ENCODE measurements at regions not wholly inside any gene's neighbourhood (a gene's known extent, or its start where the extent isn't known, plus 50 kb on each side); places are given as distances from the start of the nearest gene placed in this dataset.

GRCh38 chr1:219731771-219732170 is 118.9 kb upstream of the ZC3H11B start:
- no peaks in the 10 kb centered on the region for H3F3A ChIP-seq (ENCODE audit: insufficient read depth)
- no peaks in the 10 kb centered on the region for H4K20me1 ChIP-seq (ENCODE audit: low read depth, low read length)
- no peak overlapping the region for H2AFZ ChIP-seq (ENCODE audit: low read depth, low read length, severe bottlenecking)
- H3K4me2 ChIP-seq (ENCODE audit: low read depth, low read length, poor library complexity, severe bottlenecking) = no peak overlapping the region
- H3K9me2 ChIP-seq (replicated peaks; ENCODE audit: insufficient read depth, low read length) = no peaks in the 10 kb centered on the region
- no peak for TF ChIP-seq EZH2phosphoT487 (conservative IDR thresholded peaks at IDR 0.05; ENCODE audit: low read length)
- TF ChIP-seq CTCF (IDR thresholded peaks at IDR 0.05; ENCODE audit: insufficient read depth, low read length, poor library complexity, severe bottlenecking) = no peak
- H3K4me3 ChIP-seq (ENCODE audit: insufficient read depth, low read length, poor library complexity, severe bottlenecking) = no peak overlapping the region
- no peaks in the 10 kb centered on the region for H3K27me3 ChIP-seq (ENCODE audit: low read length)
- H3K27ac ChIP-seq (ENCODE audit: low read depth, low read length) = no peak overlapping the region
- H3K9ac ChIP-seq (ENCODE audit: low read length) = no peak overlapping the region
- H3K79me2 ChIP-seq (ENCODE audit: insufficient read depth, low read length) = no peaks in the 10 kb centered on the region
- no peaks in the 10 kb centered on the region for H3K36me3 ChIP-seq (ENCODE audit: low read length)
- H3K9me3 ChIP-seq (ENCODE audit: insufficient read depth, low read length) = no peaks in the 10 kb centered on the region

DNA sequence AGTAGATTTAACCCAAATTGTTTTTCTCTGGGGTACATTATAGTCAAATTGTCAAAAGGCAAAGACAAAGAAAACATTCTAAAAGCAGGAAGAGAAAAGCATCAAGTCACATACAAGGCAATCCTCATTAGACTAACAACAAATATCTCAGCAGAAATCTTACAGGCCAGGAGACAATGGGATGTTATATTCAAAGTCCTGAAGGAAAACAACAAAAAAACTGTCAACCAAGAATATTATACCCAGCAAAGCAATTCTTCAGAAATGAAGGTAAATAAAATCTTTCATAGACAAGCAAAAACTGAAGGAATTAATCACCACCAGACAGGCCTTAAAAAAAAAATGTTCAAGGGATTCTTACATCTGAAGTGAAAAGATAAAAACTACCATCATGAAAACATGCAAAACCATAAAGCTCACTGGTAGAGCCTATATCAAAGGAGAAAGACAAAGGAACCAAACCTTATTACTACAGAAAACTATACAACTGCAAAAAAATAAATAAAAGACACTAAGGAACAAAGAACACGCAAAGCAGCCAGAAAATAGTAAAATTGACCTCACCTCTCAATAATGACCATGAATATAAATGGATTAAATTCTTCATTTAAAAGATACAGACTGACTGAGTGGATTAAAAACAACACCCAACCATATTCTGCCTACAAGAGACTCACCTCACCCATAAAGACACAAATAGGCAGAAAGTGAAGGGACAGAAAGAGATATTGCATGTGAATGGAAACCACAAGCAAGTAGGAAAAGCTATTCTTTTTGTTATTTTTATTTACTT is 113.8 kb upstream of the ZC3H11B start:
- no peak overlapping the region for H2AFZ ChIP-seq (ENCODE audit: low read depth, low read length, severe bottlenecking)

DNA sequence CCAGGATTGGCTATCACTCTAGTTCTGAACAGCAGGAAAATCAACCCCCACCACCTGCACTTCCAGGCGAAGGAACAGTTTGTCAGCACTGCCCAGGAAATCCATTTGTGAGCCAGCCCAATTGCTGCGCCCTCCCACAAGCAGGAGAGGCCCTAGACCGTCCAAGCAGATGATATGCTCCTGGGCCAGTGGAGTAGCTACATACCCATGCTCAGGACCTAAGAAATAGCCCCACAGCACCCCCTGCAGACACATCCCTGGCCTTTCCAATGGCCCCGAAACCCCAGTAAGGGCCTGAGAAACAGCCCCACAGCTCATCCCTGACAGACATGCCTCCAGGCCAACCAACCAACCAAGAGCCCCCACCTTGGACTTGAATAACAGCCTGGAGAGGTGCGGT is 111.5 kb upstream of the ZC3H11B start:
- Histone ChIP-seq H3K79me2 (ENCODE audit: insufficient read depth, low read length) (no peaks in the 10 kb centered on the region), H3K27me3 (ENCODE audit: low read length) (no peaks in the 10 kb centered on the region), H3K4me3 (ENCODE audit: insufficient read depth, low read length, poor library complexity, severe bottlenecking) (no peak overlapping the region), H3K36me3 (ENCODE audit: low read length) (no peaks in the 10 kb centered on the region), H3K9me2 (replicated peaks; ENCODE audit: insufficient read depth, low read length) (no peaks in the 10 kb centered on the region), H4K20me1 (ENCODE audit: low read depth, low read length) (no peaks in the 10 kb centered on the region), H3F3A (ENCODE audit: insufficient read depth) (no peaks in the 10 kb centered on the region), H3K27ac (ENCODE audit: low read depth, low read length) (no peak overlapping the region), H3K9ac (ENCODE audit: low read length) (no peak overlapping the region), H3K4me2 (ENCODE audit: low read depth, low read length, poor library complexity, severe bottlenecking) (no peak overlapping the region), H3K9me3 (ENCODE audit: insufficient read depth, low read length) (no peaks in the 10 kb centered on the region), H2AFZ (ENCODE audit: low read depth, low read length, severe bottlenecking) (no peak overlapping the region)
- TF ChIP-seq EZH2phosphoT487 (conservative IDR thresholded peaks at IDR 0.05; ENCODE audit: low read length) (no peak), CTCF (IDR thresholded peaks at IDR 0.05; ENCODE audit: insufficient read depth, low read length, poor library complexity, severe bottlenecking) (no peak)

More for the DNA sequence above, 113.8 kb upstream of the ZC3H11B start:
- TF ChIP-seq EZH2phosphoT487 (conservative IDR thresholded peaks at IDR 0.05; ENCODE audit: low read length) = no peak
- TF ChIP-seq CTCF (IDR thresholded peaks at IDR 0.05; ENCODE audit: insufficient read depth, low read length, poor library complexity, severe bottlenecking) = no peak
- no peaks in the 10 kb centered on the region for H3K9me2 ChIP-seq (replicated peaks; ENCODE audit: insufficient read depth, low read length)
- H3K9me3 ChIP-seq (ENCODE audit: insufficient read depth, low read length) = no peaks in the 10 kb centered on the region
- no peaks in the 10 kb centered on the region for H3K27me3 ChIP-seq (ENCODE audit: low read length)
- H3K4me2 ChIP-seq (ENCODE audit: low read depth, low read length, poor library complexity, severe bottlenecking) = no peak overlapping the region
- no peak overlapping the region for H3K4me3 ChIP-seq (ENCODE audit: insufficient read depth, low read length, poor library complexity, severe bottlenecking)
- no peaks in the 10 kb centered on the region for H3K36me3 ChIP-seq (ENCODE audit: low read length)
- H3F3A ChIP-seq (ENCODE audit: insufficient read depth) = no peaks in the 10 kb centered on the region
- no peak overlapping the region for H3K9ac ChIP-seq (ENCODE audit: low read length)
- H3K79me2 ChIP-seq (ENCODE audit: insufficient read depth, low read length) = no peaks in the 10 kb centered on the region
- no peak overlapping the region for H3K27ac ChIP-seq (ENCODE audit: low read depth, low read length)
- no peaks in the 10 kb centered on the region for H4K20me1 ChIP-seq (ENCODE audit: low read depth, low read length)
